NB4 (cell line): ENCODE measurements at regions not wholly inside any gene's neighbourhood (a gene's known extent, or its start where the extent isn't known, plus 50 kb on each side); places are given as distances from the start of the nearest gene placed in this dataset.

Source experiments
- MYC ChIP-seq: IDR thresholded peaks from 2 replicates; pipeline ENCODE4 v1.6.1; 2011; ENCODE audit warnings: low read depth, low read length
- POLR2A ChIP-seq: IDR thresholded peaks from 2 replicates; pipeline ENCODE4 v1.6.1; 2011; ENCODE audit warnings: mild to moderate bottlenecking; ENCODE audit not compliant: insufficient read length; ENCODE audit errors: extremely low read depth
- TF ChIP-seq, protein P1 (sequence below): IDR thresholded peaks from one replicate; pipeline ENCODE4 v1.5.1; 2012; ENCODE audit warnings: low read depth, low read length
- TF ChIP-seq, protein P2 (sequence below): IDR thresholded peaks from 2 replicates; pipeline ENCODE4 v1.6.1; 2011; ENCODE audit warnings: low read depth, low read length

DNA sequence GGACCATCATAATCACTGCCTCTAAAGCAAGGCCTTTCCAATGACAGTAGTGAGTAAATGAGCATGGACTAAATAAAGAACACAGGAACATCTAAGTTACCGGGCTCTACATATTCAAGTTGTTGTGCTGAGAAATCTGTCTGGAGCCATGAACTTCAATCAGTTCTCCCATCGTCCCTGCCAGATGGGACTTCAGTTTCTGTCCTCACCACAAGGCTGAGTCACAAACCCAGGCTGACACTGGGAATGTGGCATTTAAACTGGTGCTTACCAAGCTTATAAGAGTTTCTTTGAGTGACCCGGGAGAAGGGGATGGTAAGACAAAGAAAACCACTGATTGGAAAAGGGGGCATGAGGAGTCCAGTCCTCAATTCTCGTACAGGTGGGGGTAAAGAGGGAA lies 497.0 kb downstream of the MAFB start:
- TF ChIP-seq, protein P1, sequence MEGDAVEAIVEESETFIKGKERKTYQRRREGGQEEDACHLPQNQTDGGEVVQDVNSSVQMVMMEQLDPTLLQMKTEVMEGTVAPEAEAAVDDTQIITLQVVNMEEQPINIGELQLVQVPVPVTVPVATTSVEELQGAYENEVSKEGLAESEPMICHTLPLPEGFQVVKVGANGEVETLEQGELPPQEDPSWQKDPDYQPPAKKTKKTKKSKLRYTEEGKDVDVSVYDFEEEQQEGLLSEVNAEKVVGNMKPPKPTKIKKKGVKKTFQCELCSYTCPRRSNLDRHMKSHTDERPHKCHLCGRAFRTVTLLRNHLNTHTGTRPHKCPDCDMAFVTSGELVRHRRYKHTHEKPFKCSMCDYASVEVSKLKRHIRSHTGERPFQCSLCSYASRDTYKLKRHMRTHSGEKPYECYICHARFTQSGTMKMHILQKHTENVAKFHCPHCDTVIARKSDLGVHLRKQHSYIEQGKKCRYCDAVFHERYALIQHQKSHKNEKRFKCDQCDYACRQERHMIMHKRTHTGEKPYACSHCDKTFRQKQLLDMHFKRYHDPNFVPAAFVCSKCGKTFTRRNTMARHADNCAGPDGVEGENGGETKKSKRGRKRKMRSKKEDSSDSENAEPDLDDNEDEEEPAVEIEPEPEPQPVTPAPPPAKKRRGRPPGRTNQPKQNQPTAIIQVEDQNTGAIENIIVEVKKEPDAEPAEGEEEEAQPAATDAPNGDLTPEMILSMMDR: no peak
- TF ChIP-seq, protein P2, sequence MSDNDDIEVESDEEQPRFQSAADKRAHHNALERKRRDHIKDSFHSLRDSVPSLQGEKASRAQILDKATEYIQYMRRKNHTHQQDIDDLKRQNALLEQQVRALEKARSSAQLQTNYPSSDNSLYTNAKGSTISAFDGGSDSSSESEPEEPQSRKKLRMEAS: no peak
- TF ChIP-seq POLR2A (no peak), MYC (no peak)
